ENCODE measurements at regions not wholly inside any gene's neighbourhood (a gene's known extent, or its start where the extent isn't known, plus 50 kb on each side); places are given as distances from the start of the nearest gene placed in this dataset.

GRCh38 chr2:59963157-59963556, 590.3 kb downstream of the BCL11A start:
- TF ChIP-seq CTCF (IDR thresholded peaks at IDR 0.05 in 2 of 3, conservative IDR thresholded peaks at IDR 0.05 in 1 of 3; ENCODE audit: control insufficient read depth in 2 of 3, extremely low read depth in 1 of 3, insufficient read depth in 1 of 3, low read depth in 3 of 3, low read length in 3 of 3) (no peak), POLR2AphosphoS5 (IDR thresholded peaks at IDR 0.05; ENCODE audit: low read length) (no peak), YY1 (IDR thresholded peaks at IDR 0.05; ENCODE audit: low read depth, low read length) (no peak)

Data from GM12878 (cell line).